BLaER1 treated with 17β-estradiol and CSF1 and Interleukin-3, amounts not matched to agents 10 nM and 100 nM (cell line): ENCODE measurements at regions not wholly inside any gene's neighbourhood (a gene's known extent, or its start where the extent isn't known, plus 50 kb on each side); places are given as distances from the start of the nearest gene placed in this dataset.
"Not testable (repeated sequence)": the region's sequence is repeated elsewhere in the genome, so short reads cannot be mapped to it uniquely, and the experiment has no call there.

Experiments
- H3K27ac ChIP-seq, 11 experiments: shearing (Covaris generic); formaldehyde crosslinking; 2 replicates each; pipeline ENCODE4 v1.8.1; 2022
- H3K27me3 ChIP-seq, 11 experiments: shearing (Covaris generic); formaldehyde crosslinking; 2 replicates each; pipeline ENCODE4 v1.8.1; 2022
- H3K36me3 ChIP-seq, 11 experiments: shearing (Covaris generic); formaldehyde crosslinking; 2 replicates each; pipeline ENCODE4 v1.8.1; 2022
- H3K4me1 ChIP-seq, 10 experiments: shearing (Covaris generic); formaldehyde crosslinking; 2 replicates each; pipeline ENCODE4 v1.8.1; 2022
- H3K4me2 ChIP-seq, 11 experiments: shearing (Covaris generic); formaldehyde crosslinking; 2 replicates each; pipeline ENCODE4 v1.8.1; 2022
- H3K4me3 ChIP-seq, 10 experiments: shearing (Covaris generic); formaldehyde crosslinking; 2 replicates each; pipeline ENCODE4 v1.8.1; 2022
- H3K9ac ChIP-seq, 11 experiments: shearing (Covaris generic); formaldehyde crosslinking; 2 replicates each; pipeline ENCODE4 v1.8.1; 2022
- H3K9me3 ChIP-seq, 11 experiments: shearing (Covaris generic); formaldehyde crosslinking; replicated peaks in 1 of 11; 2 replicates each; pipeline ENCODE4 v1.8.1; 2022
- H4K20me1 ChIP-seq, 11 experiments: shearing (Covaris generic); formaldehyde crosslinking; 2 replicates each; pipeline ENCODE4 v1.8.1; 2022
- Cebpa-rat ChIP-seq, 11 experiments: shearing (Covaris generic); IDR thresholded peaks; 2 replicates each; pipeline ENCODE4 v1.8.1; 2022

- peaks cover 15 to 21% (median 16%) of the 10 kb centered on the region in 11 experiments for H3K9me3 ChIP-seq
- no peak overlapping the region for H3K4me3 ChIP-seq
- H3K27ac ChIP-seq, result peak overlapping the region in 3 of 11 experiments; percentile 11 to 55 (median 23); a peak in 3 of 22 replicates
- H3K4me1 ChIP-seq, result peaks cover 19 to 67% (median 25%) of the 10 kb centered on the region in 10 experiments; a peak in 19 of 20 replicates
- TF ChIP-seq Cebpa-rat (IDR thresholded peaks at IDR 0.05), result no peak
- H3K4me2 ChIP-seq, result peak overlapping the region in 6 of 11 experiments; percentile 8 to 77 (median 69); a peak in 11 of 22 replicates
- peaks cover 0 to 39% (median 5%) of the 10 kb centered on the region in 11 experiments; a peak in 6 of 22 replicates for H4K20me1 ChIP-seq
- peaks cover 0 to 31% (median 8%) of the 10 kb centered on the region in 11 experiments; a peak in 8 of 22 replicates for H3K36me3 ChIP-seq
- H3K9ac ChIP-seq, result no peak overlapping the region
- H3K27me3 ChIP-seq, result no peaks in the 10 kb centered on the region
Measured at GRCh38 chr6:144665932-144666450, 380.9 kb downstream of the UTRN start.

GRCh38 chr6:144666781-144667180, 381.6 kb downstream of the UTRN start:
- no peak overlapping the region for H3K9ac ChIP-seq
- peak overlapping the region in 5 of 11 experiments; percentile 11 to 62 (median 48); a peak in 9 of 22 replicates for H3K27ac ChIP-seq
- peaks cover 0 to 39% (median 5%) of the 10 kb centered on the region in 11 experiments; a peak in 6 of 22 replicates for H4K20me1 ChIP-seq
- H3K36me3 ChIP-seq, result peaks cover 0 to 31% (median 7%) of the 10 kb centered on the region in 11 experiments; a peak in 5 of 22 replicates
- peaks cover 19 to 59% (median 25%) of the 10 kb centered on the region in 10 experiments; a peak in 19 of 20 replicates for H3K4me1 ChIP-seq
- peak overlapping the region in 10 of 11 experiments; percentile 7 to 77 (median 48); a peak in 13 of 22 replicates for H3K4me2 ChIP-seq
- no peaks in the 10 kb centered on the region for H3K27me3 ChIP-seq
- no peak overlapping the region for H3K4me3 ChIP-seq
- TF ChIP-seq Cebpa-rat (IDR thresholded peaks at IDR 0.05), result no peak
- peaks cover 23 to 29% (median 24%) of the 10 kb centered on the region in 11 experiments for H3K9me3 ChIP-seq

DNA sequence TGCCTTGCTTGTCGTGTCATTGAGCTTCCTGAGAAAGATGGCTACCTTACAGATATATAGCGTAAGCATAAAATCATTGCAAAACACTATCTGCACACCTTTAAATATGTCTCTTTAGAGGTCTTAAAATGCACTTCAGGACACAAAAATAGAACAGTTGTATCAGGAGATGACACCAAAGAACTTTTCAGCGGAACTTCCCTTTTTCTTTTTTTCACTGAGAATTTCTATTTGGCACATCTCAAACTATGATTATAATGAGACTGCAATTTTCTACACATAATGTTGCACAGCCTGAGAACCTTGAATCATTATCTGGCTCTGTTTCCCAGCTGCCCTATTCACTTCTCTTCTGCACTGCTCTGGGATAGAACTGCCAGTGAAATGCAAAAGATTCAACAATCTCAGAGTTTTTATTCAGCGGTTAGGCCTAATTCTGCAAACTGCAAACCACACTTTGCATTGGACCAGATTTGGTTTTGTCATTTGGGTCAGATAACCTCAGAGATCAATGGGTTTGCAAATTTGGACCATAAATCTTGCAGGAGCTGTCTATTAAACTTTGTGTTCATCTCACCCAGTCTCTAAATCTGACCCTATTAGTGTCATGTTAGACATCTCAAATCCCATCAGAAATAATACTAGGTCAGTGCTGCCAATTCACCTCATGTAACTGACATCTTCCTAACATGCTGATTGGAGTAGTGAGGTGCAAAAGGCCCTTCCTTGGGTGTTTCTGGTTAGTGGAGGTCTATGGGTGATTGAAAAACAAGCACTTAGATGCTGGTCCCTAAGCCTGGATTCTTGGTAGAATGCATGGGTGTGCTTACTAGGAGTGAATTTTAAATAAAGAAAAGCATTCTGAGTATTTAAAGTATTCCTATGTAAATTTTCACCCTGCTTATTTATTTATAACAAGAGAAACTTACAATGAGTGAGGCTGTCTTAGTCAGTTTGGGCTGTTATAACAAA, 382.7 kb downstream of the UTRN start:
- H3K4me1 ChIP-seq, result peaks cover 19 to 50% (median 25%) of the 10 kb centered on the region in 10 experiments; a peak in 19 of 20 replicates
- H3K27ac ChIP-seq, result peak overlapping the region in 5 of 11 experiments; percentile 8 to 62 (median 48); a peak in 9 of 22 replicates
- H3K4me2 ChIP-seq, result peak overlapping the region in 9 of 11 experiments; percentile 7 to 77 (median 65); a peak in 14 of 22 replicates
- H3K9me3 ChIP-seq, result peaks cover 33 to 39% (median 34%) of the 10 kb centered on the region in 11 experiments
- H3K9ac ChIP-seq, result no peak overlapping the region
- TF ChIP-seq Cebpa-rat (IDR thresholded peaks at IDR 0.05), result no peak
- H3K4me3 ChIP-seq, result no peak overlapping the region
- H3K27me3 ChIP-seq, result no peaks in the 10 kb centered on the region
- H4K20me1 ChIP-seq, result peaks cover 0 to 31% (median 5%) of the 10 kb centered on the region in 11 experiments; a peak in 6 of 22 replicates
- H3K36me3 ChIP-seq, result peaks cover 0 to 23% (median 9%) of the 10 kb centered on the region in 11 experiments; a peak in 9 of 22 replicates

GRCh38 chr6:144670259-144670658, 385.1 kb downstream of the UTRN start:
- not testable (repeated sequence) for H3K4me2 ChIP-seq, H3K4me3 ChIP-seq, H3K27me3 ChIP-seq, H3K27ac ChIP-seq, H3K9ac ChIP-seq
- peaks cover 20 to 45% (median 25%) of the 10 kb centered on the region in 10 experiments; a peak in 19 of 20 replicates for H3K4me1 ChIP-seq
- H3K9me3 ChIP-seq, result peaks cover 51 to 61% (median 57%) of the 10 kb centered on the region in 11 experiments
- peaks cover 3 to 39% (median 22%) of the 10 kb centered on the region in 11 experiments; a peak in 16 of 22 replicates for H3K36me3 ChIP-seq
- H4K20me1 ChIP-seq, result peaks cover 0 to 36% (median 5%) of the 10 kb centered on the region in 11 experiments; a peak in 6 of 22 replicates

DNA sequence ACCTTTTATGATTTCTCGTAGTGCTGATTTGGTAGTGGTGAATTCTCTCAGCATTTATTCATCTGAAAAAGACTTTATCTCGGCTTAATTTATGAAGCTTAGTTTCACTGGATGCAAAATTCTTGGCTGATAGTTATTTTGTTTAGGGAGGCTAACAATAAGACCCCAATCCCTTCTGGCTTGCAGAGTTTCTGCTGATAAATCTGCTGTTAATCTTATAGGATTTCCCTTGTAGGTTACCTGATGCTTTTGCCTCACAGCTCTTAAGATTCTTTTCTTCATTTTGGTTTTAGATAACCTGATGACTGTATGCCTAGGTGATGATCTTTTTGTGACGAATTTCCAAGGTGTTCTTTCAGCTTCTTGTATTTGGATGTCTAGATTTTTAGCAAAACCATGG, 388.7 kb downstream of the UTRN start:
- Histone ChIP-seq H3K36me3 (peaks cover 4 to 61% (median 30%) of the 10 kb centered on the region in 11 experiments; a peak in 20 of 22 replicates), H3K27me3 (no peaks in the 10 kb centered on the region), H3K4me2 (no peak overlapping the region), H3K27ac (no peak overlapping the region), H3K9me3 (peaks cover 64 to 77% (median 70%) of the 10 kb centered on the region in 11 experiments), H3K4me3 (no peak overlapping the region), H3K9ac (no peak overlapping the region), H4K20me1 (peaks cover 0 to 14% (median 0%) of the 10 kb centered on the region in 11 experiments; a peak in 5 of 22 replicates), H3K4me1 (peaks cover 0 to 25% (median 7%) of the 10 kb centered on the region in 10 experiments; a peak in 10 of 20 replicates)
- no peak for TF ChIP-seq Cebpa-rat (IDR thresholded peaks at IDR 0.05)

GRCh38 chr6:144675231-144675861, 390.2 kb downstream of the UTRN start:
- TF ChIP-seq Cebpa-rat (IDR thresholded peaks at IDR 0.05), result no peak
- Histone ChIP-seq H3K27me3 (no peaks in the 10 kb centered on the region), H3K4me1 (peaks cover 0 to 39% (median 7%) of the 10 kb centered on the region in 10 experiments; a peak in 10 of 20 replicates), H3K36me3 (peaks cover 4 to 67% (median 36%) of the 10 kb centered on the region in 11 experiments; a peak in 21 of 22 replicates), H3K9me3 (peaks cover 53 to 67% (median 59%) of the 10 kb centered on the region in 11 experiments), H4K20me1 (peaks cover 0 to 14% (median 0%) of the 10 kb centered on the region in 11 experiments; a peak in 4 of 22 replicates), H3K9ac (no peak overlapping the region), H3K27ac (peak overlapping the region in 2 of 11 experiments; percentile 13 to 41; a peak in 2 of 22 replicates), H3K4me3 (no peak overlapping the region), H3K4me2 (peak overlapping the region in 4 of 11 experiments; percentile 14 to 70 (median 35); a peak in 5 of 22 replicates)

DNA sequence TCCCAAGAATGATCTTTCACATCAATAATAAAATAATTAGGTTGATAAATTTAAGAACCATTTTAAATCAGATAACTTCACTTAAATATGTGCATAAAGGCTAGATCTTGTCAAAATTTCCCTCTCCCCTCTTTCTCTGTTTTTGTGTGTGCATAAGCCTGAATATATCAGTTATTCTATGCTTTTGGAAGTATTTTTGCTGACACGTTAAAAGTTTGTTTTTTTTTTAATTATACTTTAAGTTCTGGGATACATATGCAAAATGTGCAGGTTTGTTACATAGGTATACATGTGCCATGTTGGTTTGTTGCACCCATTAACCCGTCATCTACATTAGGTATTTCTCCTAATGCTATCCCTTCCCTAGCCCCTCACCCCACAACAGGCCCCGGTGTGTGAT, 391.2 kb downstream of the UTRN start:
- Histone ChIP-seq H3K36me3 (peaks cover 4 to 67% (median 43%) of the 10 kb centered on the region in 11 experiments; a peak in 21 of 22 replicates), H3K4me1 (peaks cover 0 to 49% (median 7%) of the 10 kb centered on the region in 10 experiments; a peak in 10 of 20 replicates), H3K9me3 (peaks cover 44 to 57% (median 50%) of the 10 kb centered on the region in 11 experiments), H4K20me1 (peaks cover 0 to 14% (median 0%) of the 10 kb centered on the region in 11 experiments; a peak in 4 of 22 replicates)
- H3K27ac ChIP-seq, H3K4me2 ChIP-seq, H3K9ac ChIP-seq, H3K4me3 ChIP-seq, H3K27me3 ChIP-seq: not testable (repeated sequence)

DNA sequence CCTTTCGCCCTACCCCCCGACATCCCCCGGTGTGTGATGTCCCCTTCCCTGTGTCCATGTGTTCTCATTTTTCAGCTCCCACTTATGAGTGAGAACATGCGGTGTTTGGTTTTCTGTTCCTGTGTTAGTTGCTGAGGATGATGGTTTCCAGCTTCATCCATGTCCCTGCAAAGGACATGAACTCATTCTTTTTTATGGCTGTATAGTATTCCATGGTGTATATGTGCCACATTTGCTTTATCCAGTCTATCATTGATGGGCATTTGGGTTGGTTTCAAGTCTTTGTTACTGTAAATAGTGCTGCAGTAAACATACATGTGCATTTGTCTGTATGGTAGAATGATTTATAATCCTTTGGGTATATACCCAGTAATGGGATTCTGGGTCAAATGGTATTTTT, 392.1 kb downstream of the UTRN start:
- peaks cover 0 to 53% (median 7%) of the 10 kb centered on the region in 10 experiments; a peak in 10 of 20 replicates for H3K4me1 ChIP-seq
- H3K9ac ChIP-seq, H3K4me2 ChIP-seq, H3K27me3 ChIP-seq, H3K27ac ChIP-seq, H3K4me3 ChIP-seq: not testable (repeated sequence)
- H3K9me3 ChIP-seq, result peaks cover 34 to 48% (median 40%) of the 10 kb centered on the region in 11 experiments
- H3K36me3 ChIP-seq, result peaks cover 4 to 73% (median 51%) of the 10 kb centered on the region in 11 experiments; a peak in 21 of 22 replicates
- peaks cover 0 to 14% (median 0%) of the 10 kb centered on the region in 11 experiments; a peak in 4 of 22 replicates for H4K20me1 ChIP-seq
